GM12864 (cell line): ENCODE measurements at regions not wholly inside any gene's neighbourhood (a gene's known extent, or its start where the extent isn't known, plus 50 kb on each side); places are given as distances from the start of the nearest gene placed in this dataset.

ENCODE experiments used
- DNase-seq: peaks from one replicate; pipeline ENCODE4 v3.0.0-alpha.2; 2011; ENCODE audit warnings: low read depth
- H3K4me3 ChIP-seq: 2 replicates; pipeline ENCODE4 v1.5.1; 2011; ENCODE audit warnings: mild to moderate bottlenecking, low read depth, low read length, control low read depth
- CTCF ChIP-seq: IDR thresholded peaks from 2 replicates; pipeline ENCODE4 v1.5.1; 2011; ENCODE audit warnings: low read depth, mild to moderate bottlenecking, moderate library complexity, low read length, control low read depth, inconsistent platforms; ENCODE audit errors: missing control alignments

GRCh38 chr14:44414646-44415045 lies 92.4 kb downstream of the FSCB start:
- DNase-seq, result no peak
- no peak for TF ChIP-seq CTCF
- no peak overlapping the region for H3K4me3 ChIP-seq

GRCh38 chr14:44412858-44413569 lies 94.1 kb downstream of the FSCB start:
- TF ChIP-seq CTCF, result no peak
- no peak overlapping the region for H3K4me3 ChIP-seq
- DNase-seq, result no peak

DNA sequence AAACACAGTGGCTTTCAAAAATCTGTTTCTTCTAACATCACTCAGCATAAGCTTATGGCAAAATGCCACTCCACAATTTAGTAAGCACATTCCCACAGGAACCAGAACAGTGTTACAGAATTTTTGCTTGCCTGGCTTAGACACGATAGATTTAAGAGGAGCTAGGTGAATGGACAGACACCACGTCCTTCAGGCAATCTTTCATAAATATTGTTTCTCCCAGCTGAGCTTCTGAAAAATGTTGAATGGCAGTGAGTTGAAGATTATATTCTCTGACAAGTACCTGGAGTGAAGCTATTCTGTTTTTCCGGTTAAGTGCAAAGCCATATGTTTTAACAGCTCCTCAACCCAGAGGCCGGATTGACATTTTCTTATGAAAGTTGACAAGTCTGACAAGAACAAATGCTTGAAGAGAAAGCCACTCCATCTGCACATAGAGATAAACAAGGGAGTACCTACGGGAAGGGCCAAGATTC lies 102.0 kb downstream of the FSCB start:
- no peak for DNase-seq
- no peak overlapping the region for H3K4me3 ChIP-seq
- TF ChIP-seq CTCF, result no peak

- TF ChIP-seq CTCF, result no peak
- no peak overlapping the region for H3K4me3 ChIP-seq
- no peak for DNase-seq
Observed at GRCh38 chr14:44404599-44404998, 102.5 kb downstream of the FSCB start.

DNA sequence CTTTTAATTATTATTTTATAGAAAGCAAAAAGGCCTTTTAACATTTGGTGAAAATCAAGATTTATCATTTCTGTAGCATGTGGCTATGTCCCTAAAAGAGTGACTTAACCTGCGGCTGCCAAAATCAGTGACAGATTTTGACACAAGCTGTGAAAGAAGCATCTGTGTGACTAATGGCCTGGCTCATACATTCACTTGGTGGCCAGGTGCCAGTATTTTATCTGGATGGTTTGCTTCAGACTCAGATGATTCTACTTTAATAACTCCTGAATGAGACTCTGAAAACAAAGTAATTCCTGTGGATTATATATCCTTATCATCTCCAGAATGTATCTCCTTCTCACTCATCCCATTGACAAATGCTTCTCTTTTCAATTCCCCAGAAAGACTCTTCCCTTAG lies 103.0 kb downstream of the FSCB start:
- no peak for DNase-seq
- H3K4me3 ChIP-seq, result no peak overlapping the region
- no peak for TF ChIP-seq CTCF

DNA sequence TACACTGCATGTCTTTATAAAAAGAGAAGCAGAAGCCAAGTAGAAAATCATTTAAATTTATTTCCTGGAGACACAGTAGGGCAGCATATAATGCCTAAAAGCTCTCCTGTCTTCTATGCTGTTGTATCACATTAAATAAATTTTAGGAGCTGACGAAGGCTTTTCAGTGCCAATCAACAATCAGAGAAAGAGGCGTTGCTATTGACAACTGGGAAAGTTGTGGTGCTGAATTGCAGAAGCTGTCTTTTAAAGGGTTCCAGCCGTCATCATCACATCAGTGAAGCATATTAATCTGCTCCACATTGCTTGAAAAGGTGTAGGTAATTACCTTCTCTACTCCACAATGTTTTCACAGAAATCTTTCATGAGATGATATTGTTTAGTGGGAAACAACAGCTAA lies 103.9 kb downstream of the FSCB start:
- no peak for TF ChIP-seq CTCF
- no peak for DNase-seq
- no peak overlapping the region for H3K4me3 ChIP-seq

GRCh38 chr14:44396226-44396625 lies 110.9 kb downstream of the FSCB start:
- no peak for DNase-seq
- H3K4me3 ChIP-seq, result no peak overlapping the region
- no peak for TF ChIP-seq CTCF
